Fibroblast of skin of left biceps (primary cell): ENCODE measurements at regions not wholly inside any gene's neighbourhood (a gene's known extent, or its start where the extent isn't known, plus 50 kb on each side); places are given as distances from the start of the nearest gene placed in this dataset.

ENCODE experiments used
- DNase-seq, 2 experiments: peaks; one replicate each; pipeline ENCODE4 v3.0.0-alpha.2; 2013; ENCODE audit warnings: low read depth in 2 of 2

- no peak for DNase-seq
These were observed 229.2 kb downstream of the ALX1 start for GRCh38 chr12:85509081-85509856.

DNA sequence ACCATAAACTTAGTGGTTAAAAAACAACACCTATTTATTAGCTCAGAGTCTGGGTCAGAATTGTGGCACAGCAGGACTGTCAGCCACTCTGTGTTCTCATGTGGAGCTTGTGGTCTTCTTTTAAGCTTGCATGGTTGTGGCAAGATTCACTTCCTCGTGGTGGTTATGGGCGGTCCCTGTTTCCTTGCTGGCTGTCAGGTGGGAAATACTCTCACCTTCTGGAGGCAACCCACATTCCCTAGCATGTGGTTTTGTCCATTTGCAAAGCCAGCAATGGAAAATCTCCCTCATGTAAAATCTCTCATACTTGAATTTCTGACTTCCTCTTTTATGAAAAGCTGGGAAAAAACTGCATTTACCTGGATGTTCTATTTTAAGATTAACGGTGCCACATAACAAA lies 229.8 kb downstream of the ALX1 start:
- no peak for DNase-seq

DNA sequence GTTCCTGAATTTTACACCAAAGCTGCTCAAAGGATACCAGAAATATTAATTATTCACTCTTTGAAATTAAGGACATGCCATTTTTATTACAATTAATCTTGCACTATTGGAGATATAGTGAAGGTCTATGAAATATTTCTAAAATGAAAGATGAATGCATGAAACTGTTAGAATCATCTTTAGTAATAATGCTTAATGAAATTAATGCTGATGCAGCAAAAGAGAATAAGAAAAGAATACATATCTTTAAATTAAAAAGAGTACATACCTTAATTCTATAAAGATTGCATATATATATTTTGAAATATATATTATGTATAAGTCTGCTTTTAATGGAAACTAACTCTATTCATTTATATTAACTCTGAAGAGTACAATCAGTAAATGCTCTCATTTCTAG lies 236.0 kb downstream of the ALX1 start:
- no peak for DNase-seq

DNA sequence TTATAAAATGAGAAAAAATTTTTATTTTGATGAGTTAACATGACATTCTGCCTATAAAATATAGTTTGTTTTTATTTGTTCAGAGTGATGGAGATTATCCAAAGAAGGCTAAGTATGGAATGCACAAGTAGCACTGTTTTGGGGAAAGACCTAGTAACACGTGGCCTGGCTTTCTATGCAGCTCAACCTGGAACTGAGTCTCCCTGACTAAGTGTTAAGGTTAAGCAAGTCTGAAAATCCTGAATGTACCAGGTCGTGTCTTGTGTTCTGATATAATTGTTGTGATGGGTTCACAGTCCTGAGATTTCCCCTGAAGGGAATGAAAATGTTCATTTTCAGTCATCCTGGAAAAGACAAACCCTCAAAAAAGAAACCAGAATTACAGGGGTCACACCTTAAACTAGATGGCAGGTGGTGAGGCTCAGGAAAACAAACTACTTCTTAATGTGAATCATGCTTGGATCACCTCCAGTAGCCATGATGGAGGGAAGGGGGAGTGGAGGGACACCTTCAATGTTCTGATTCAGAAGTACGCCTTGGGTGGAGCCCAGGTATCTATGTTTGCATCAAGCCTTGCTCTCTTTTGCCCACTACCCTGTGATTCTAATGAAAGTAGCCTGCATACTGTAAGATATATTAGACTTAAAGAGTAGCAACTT lies 236.8 kb downstream of the ALX1 start:
- no peak for DNase-seq

- no peak for DNase-seq
These were observed 239.1 kb downstream of the ALX1 start for GRCh38 chr12:85519163-85519562.

DNA sequence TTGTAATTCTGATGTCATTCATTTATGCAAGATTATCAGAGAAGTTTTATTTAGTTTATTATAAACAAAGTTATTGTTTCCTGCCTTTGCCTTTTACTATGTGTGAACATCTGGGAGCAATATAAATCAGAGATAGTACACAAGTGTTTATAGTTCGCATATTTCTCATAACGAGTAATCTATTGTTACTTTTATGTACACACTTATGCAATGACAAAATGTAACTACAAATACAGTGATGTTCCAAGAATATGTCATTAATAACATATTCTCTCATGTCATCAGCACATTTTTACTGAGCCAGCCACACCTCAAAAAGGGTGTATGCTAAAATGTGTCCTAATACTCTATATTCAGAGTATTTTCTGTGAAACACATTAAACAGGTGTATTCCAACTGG lies 243.2 kb downstream of the ALX1 start:
- no peak for DNase-seq

GRCh38 chr12:85527192-85527591 lies 247.2 kb downstream of the ALX1 start:
- DNase-seq, result no peak

DNA sequence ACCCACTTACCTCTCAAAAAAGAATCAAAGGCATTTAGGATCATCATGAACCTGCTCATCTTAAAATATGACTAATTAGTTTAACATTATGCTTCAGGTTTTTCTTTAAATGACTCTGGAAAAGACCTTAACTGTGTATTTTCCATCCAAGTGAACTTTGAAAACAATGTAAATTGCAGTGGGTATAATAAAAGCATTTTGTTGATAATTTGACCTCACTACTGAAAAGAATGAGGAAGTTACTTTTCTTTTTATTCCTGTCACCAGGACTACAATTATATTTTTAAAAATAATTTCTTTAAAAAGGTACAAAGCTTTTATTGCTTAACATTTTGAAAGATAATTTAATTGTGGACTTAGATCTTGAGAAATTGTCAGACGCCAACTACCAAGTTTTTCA lies 249.9 kb downstream of the ALX1 start:
- DNase-seq, result no peak

- no peak for DNase-seq
These were observed 250.4 kb downstream of the ALX1 start for GRCh38 chr12:85530456-85530855.

DNA sequence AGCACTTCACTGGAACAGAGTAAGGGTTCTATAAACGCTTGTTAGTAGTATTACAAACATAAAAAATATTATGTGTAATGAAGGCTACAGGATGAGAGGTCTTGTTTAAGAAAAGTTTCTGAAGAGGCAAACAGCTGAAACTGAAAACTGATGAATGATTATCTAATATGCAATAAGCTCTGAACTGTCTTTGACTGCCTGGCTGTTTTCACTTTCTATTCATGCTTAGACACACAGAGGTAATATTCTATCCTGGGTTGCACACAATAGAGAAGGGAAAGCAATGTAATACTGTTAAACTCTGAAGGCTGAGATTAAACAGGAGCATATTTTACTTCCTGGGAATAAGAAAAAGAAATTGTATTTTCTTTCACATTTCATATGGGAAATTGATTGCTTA lies 251.3 kb downstream of the ALX1 start:
- DNase-seq, result no peak

DNA sequence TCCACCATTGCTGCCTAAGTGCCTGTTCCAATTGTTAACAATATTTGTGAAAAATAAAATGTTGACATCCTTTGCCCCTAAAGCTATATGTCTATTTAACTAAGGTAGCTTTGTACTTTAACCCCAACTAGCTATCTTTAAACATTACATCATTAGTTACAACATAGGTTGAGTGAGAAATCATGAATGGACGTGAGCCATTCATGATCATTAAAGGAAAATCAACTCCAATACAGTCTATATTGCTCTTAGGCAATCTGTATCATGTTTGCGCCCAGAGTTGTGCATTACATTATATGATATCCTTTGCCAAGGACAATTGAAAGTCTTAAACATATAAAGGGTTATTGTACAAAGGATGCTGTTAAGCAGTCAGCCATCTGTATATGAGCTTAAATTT lies 269.6 kb downstream of the ALX1 start:
- DNase-seq, result no peak

DNA sequence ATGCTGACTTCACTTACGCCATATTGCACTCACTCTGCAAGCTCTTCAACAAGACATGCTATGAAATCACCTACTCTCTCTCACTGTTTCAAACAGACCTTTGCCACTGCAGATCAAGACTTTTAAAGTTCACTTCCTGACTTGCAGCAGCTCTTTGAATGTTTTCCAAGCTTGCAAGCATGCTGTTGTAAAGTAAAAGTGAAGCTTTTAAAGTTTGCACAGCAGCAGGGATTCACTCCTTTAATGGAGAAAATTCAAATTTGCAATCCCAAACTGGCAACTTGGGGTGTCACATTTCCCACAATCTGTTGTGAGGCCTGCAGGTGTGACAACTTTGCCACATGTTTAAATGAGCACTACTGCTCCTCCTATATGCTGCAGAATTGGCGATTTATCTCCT lies 270.9 kb downstream of the ALX1 start:
- DNase-seq, result no peak

GRCh38 chr12:85552461-85552860 lies 272.4 kb downstream of the ALX1 start:
- peak; percentile 4 to 8 for DNase-seq

GRCh38 chr12:85557850-85558249 lies 277.8 kb downstream of the ALX1 start:
- DNase-seq, result no peak

DNA sequence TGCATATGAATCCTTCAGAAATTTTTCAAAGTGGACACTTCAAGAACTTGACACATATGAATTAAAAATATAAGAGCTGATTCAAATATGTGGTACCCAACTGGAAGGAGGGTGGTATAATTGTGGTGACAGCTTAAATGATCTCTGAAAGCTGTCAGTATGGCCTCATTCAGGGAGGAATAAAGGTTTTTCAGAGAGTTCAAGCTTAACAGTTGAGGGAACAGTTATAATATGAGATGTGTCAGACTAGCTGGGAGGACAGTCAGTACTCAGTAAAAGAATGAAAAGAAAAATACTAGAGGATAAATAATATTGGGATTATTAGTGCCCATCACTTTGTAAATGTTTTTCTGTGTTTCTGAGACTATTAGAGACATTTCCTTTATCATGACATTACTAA lies 277.5 kb downstream of the RASSF9 start:
- DNase-seq, result no peak

GRCh38 chr12:85559127-85559526 lies 277.1 kb downstream of the RASSF9 start:
- DNase-seq, result no peak

GRCh38 chr12:85559536-85559935 lies 276.7 kb downstream of the RASSF9 start:
- no peak for DNase-seq

DNA sequence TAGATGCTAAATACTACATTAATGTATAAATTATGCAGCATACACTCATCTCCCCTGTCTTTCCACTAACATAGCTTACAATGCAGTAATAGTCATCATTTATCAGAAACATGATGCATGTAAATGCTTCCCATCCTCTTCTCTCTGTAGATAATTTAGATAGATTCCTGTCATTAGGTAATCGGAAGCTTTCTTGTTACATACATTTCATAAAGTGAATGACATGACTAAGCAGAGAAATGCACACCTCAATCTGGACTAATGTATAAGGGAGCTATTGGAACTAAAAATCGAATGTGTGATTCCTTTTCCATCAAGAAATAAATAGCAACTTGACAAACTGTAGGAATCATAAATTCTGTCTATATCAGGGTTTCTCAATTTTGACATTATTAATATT lies 273.4 kb downstream of the RASSF9 start:
- DNase-seq, result no peak

DNA sequence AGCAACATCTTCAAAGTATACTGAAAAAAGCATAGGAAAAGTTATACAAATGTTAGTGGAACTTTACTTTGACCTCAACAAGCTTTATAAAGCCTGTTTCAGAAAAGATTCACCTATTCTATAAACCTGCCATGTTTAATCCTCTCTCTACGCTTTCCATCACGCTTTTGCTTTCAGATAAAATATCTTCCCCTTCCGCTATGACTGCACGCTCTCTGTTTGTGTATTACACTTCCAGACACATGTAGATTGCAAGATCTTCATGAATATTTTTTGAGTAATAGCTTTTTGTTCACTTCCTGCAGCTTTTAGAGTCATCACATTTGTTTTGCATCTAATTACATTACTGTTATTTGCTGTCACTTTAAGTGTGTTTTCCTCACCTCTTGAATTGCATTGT lies 271.4 kb downstream of the RASSF9 start:
- no peak for DNase-seq

- no peak for DNase-seq
These were observed 267.7 kb downstream of the RASSF9 start for GRCh38 chr12:85568395-85569103.

GRCh38 chr12:85569261-85569660 lies 266.9 kb downstream of the RASSF9 start:
- no peak for DNase-seq

DNA sequence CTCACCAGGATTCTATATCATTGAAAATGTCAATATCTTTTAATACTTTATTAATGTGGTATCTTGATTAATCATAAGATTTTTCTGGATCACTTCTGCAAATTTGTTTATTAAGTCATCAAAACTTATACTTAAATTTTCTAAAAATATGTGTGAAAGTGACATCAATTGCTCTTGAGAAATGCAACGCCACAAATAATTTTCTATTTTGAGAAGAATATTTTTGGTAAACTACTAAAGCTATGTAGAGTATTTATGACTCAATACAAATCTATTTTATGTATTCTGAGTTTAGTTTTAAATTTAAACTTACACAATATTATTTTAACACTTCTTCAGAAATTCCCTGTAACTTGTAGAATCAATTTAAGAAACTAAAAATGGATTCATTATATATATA lies 263.3 kb downstream of the RASSF9 start:
- DNase-seq, result peak in 1 of 2 experiments; percentile 9

- DNase-seq, result no peak
These were observed 262.5 kb downstream of the RASSF9 start for GRCh38 chr12:85573635-85574214.
